Body of pancreas (tissue), 4 donors: ENCODE measurements at regions not wholly inside any gene's neighbourhood (a gene's known extent, or its start where the extent isn't known, plus 50 kb on each side); places are given as distances from the start of the nearest gene placed in this dataset.

Source experiments
- ATAC-seq: fragments of 150-250 bp; one replicate; pipeline ENCODE4 v1.9.1; 2016
- DNase-seq, 4 donors: peaks; one replicate each; pipeline ENCODE4 v3.0.0-alpha.2; 2019
- H3K27ac ChIP-seq, 4 donors: fragments of 200-600 bp; sonication (generic); 1 replicate in 3 of 4; 2 replicates in 1 of 4; pipeline versions ENCODE4 v1.5.1 to v1.6.1; 2016 to 2019; ENCODE audit warnings: mild to moderate bottlenecking in 1 of 4, mixed read lengths in 1 of 4, moderate library complexity in 1 of 4
- H3K27me3 ChIP-seq, 2 donors: fragments of 200-600 bp; sonication (generic); one replicate each; pipeline ENCODE4 v1.6.0; 2016; ENCODE audit warnings: mild to moderate bottlenecking in 1 of 2
- H3K36me3 ChIP-seq, 2 donors: fragments of 200-600 bp; sonication (generic); replicated peaks in 1 of 2; 2 replicates each; pipeline ENCODE4 v1.5.1; 2016; ENCODE audit warnings: low read depth in 2 of 2; ENCODE audit not compliant: insufficient read depth in 1 of 2
- H3K4me1 ChIP-seq: fragments of 200-600 bp; sonication (generic); one replicate; pipeline ENCODE4 v1.6.0; 2016
- H3K4me3 ChIP-seq, 2 donors: fragments of 200-600 bp; sonication (generic); 1 replicate in 1 of 2; 2 replicates in 1 of 2; pipeline ENCODE4 v1.5.1; 2016 to 2019
- H3K9me3 ChIP-seq, 3 donors: fragments of 200-600 bp; sonication (generic); 1 replicate in 2 of 3; 2 replicates in 1 of 3; pipeline ENCODE4 v1.5.1; 2016
- POLR2A ChIP-seq, 3 donors: fragments of 450-650 bp; IDR thresholded peaks; one replicate each; pipeline ENCODE4 v1.6.1; 2016; ENCODE audit warnings: antibody characterized with exemption in 3 of 3, mild to moderate bottlenecking in 2 of 3
- WGBS, 2 donors: methylation state at CpG; one replicate each; pipeline ENCODE4 v1.1.5; 2017; 5-methylcytosine and 5-hydroxymethylcytosine counted together
- intact Hi-C: fragments of 100-400 bp; cut with DNase I; formaldehyde crosslinking; loops from one replicate; pipeline ENCODE4 v1.15.1; 2023
- TF ChIP-seq, protein P1 (sequence below), 7 experiments: fragments of 450-650 bp in 4 of 7; fragments of 200-600 bp in 3 of 7; sonication (generic) in 3 of 7; IDR thresholded peaks; one replicate each; pipeline ENCODE4 v1.5.1; 2016 to 2019; ENCODE audit warnings: antibody characterized with exemption in 7 of 7

DNA sequence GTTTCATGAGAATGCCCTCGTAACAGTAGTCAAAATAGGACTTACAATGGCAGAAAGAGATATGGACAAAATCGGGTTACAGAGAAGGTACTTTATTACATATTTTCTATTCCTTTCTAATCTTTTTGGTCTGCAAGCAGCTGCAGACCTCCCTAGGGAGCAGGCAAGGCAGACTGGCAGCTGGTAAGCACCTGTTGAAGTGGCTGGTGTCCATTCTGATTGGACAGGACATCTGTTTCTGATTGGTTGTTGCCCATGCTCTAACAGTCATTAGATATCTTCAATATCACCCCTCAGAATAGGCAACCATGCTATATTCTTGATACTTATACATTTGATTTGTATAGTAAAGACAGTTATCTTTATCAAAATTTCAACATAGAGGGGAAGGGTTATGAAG, 606.3 kb downstream of the KCNJ2 start:
- no peaks in the 10 kb centered on the region for H3K27me3 ChIP-seq
- DNase-seq = no peak
- no peak overlapping the region for H3K4me3 ChIP-seq
- no peak overlapping the region for H3K27ac ChIP-seq
- no peak for TF ChIP-seq POLR2A (IDR thresholded peaks at IDR 0.05)
- TF ChIP-seq, protein P1, sequence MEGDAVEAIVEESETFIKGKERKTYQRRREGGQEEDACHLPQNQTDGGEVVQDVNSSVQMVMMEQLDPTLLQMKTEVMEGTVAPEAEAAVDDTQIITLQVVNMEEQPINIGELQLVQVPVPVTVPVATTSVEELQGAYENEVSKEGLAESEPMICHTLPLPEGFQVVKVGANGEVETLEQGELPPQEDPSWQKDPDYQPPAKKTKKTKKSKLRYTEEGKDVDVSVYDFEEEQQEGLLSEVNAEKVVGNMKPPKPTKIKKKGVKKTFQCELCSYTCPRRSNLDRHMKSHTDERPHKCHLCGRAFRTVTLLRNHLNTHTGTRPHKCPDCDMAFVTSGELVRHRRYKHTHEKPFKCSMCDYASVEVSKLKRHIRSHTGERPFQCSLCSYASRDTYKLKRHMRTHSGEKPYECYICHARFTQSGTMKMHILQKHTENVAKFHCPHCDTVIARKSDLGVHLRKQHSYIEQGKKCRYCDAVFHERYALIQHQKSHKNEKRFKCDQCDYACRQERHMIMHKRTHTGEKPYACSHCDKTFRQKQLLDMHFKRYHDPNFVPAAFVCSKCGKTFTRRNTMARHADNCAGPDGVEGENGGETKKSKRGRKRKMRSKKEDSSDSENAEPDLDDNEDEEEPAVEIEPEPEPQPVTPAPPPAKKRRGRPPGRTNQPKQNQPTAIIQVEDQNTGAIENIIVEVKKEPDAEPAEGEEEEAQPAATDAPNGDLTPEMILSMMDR (IDR thresholded peaks at IDR 0.05) = no peak
- H3K9me3 ChIP-seq = no peaks in the 10 kb centered on the region
- intact Hi-C loops = no loop called here
- H3K4me1 ChIP-seq = no peaks in the 10 kb centered on the region
- H3K36me3 ChIP-seq = no peaks in the 10 kb centered on the region
- no peak for ATAC-seq
- WGBS, 2 donors = 47 to 48% methylated on average over 2 of the region's 2 CpGs

DNA sequence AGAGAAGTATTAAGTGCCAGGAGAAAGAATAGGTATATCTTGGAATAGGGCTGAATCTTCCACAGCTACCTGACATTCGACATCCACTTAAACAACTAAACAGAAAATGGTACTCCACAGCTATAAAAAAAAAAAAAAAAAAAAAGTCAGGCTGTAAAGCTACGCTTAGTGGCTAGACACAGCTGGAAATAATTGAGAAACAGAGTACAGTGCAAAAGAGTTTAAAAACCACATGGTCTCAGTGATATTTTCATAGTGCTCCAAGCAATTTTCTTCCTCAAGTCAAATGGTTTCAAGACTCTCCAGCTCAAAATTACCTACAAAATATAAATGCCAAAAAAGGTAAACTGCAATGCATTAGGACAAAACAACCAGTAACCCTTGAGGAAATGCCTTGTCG, 607.1 kb downstream of the KCNJ2 start:
- no peaks in the 10 kb centered on the region for H3K36me3 ChIP-seq
- no peak for DNase-seq
- no peaks in the 10 kb centered on the region for H3K27me3 ChIP-seq
- 63 to 71% methylated on average over 3 of the region's 3 CpGs for WGBS, 2 donors
- no peaks in the 10 kb centered on the region for H3K4me1 ChIP-seq
- no peak for ATAC-seq
- intact Hi-C loops = no loop called here
- TF ChIP-seq POLR2A (IDR thresholded peaks at IDR 0.05) = no peak
- TF ChIP-seq, protein P1 (IDR thresholded peaks at IDR 0.05) = no peak
- H3K4me3 ChIP-seq = no peak overlapping the region
- no peak overlapping the region for H3K27ac ChIP-seq
- no peaks in the 10 kb centered on the region for H3K9me3 ChIP-seq

DNA sequence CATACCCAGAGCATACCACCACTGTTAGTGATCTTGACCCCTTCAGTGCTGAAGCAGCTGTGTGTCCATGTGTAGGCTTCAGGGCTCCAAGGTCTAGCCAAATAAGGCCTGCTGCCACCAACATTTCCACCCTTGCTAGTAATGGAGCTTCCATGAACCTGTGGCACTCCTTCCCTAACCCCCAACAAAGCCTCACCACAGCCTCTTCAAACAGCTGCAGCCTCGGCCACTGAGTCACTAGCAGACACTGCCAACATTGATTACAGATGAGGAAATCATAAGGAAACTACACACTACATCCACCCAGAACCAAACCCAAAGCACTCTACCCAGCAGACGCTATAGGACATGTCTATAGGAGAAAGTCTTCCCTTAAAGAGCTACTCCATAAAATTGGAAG, 610.7 kb downstream of the KCNJ2 start:
- Histone ChIP-seq H3K27me3 (no peaks in the 10 kb centered on the region), H3K4me1 (no peaks in the 10 kb centered on the region), H3K27ac (no peak overlapping the region), H3K4me3 (no peak overlapping the region), H3K36me3 (no peaks in the 10 kb centered on the region), H3K9me3 (no peaks in the 10 kb centered on the region)
- intact Hi-C loops = no loop called here
- WGBS, 2 donors = 75% methylated on average over 2 of the region's 2 CpGs
- TF ChIP-seq, protein P1 (IDR thresholded peaks at IDR 0.05) = no peak
- no peak for TF ChIP-seq POLR2A (IDR thresholded peaks at IDR 0.05)
- no peak for ATAC-seq
- DNase-seq = no peak

DNA sequence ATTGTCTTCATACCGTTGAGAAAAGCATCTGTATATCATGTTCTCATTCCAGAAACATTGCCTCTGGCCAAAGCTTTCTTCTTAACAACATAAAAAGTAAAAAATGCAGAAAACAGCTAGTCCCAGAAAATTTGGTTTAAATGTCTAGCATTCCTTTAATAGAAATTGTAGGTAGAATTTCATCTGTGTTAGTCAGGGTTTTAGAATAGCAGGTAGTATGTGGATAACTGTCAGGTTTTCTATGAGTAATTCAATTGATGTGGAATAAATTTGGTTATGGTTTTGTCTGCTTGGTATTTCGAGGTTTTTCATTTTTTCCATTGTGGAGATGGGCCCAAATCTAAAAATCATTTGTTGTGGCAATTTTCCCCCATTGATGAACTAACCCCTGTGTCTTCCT, 616.7 kb downstream of the KCNJ2 start:
- no peaks in the 10 kb centered on the region for H3K4me1 ChIP-seq
- DNase-seq (no peak), ATAC-seq (no peak)
- no peaks in the 10 kb centered on the region for H3K27me3 ChIP-seq
- H3K36me3 ChIP-seq = no peaks in the 10 kb centered on the region
- 54 to 62% methylated on average over 2 of the region's 2 CpGs for WGBS, 2 donors
- intact Hi-C loops = no loop called here
- no peak overlapping the region for H3K27ac ChIP-seq
- no peak overlapping the region for H3K4me3 ChIP-seq
- no peaks in the 10 kb centered on the region for H3K9me3 ChIP-seq
- TF ChIP-seq POLR2A (IDR thresholded peaks at IDR 0.05) = no peak
- TF ChIP-seq, protein P1 (IDR thresholded peaks at IDR 0.05) = no peak

DNA sequence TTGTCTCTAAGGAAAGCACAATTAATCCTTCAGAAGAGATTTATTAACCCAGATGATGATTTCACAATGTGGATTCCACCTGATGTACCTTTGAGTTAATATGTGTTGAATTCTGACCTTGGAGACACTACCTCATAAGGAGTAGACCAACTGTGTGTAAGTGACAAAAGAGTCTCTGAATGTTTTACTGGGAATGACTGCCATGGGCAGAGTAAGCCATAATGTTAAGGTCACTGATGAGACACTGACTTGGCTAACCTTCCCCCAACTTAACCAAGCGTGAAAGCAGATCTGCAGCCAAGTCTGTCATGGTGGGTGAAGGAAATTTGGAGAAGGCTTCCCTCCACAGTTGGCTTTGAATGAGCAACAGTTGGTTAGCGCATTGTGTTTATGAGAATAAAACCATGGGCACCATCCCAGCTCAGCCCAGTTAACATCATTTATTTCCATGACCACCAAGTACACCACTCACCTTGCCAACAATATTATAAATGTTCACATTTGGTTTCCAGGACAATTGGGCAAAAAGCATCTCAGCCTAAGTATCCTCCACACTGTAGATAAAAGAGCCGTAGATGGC, 618.5 kb downstream of the KCNJ2 start:
- no peaks in the 10 kb centered on the region for H3K9me3 ChIP-seq
- no peak for TF ChIP-seq POLR2A (IDR thresholded peaks at IDR 0.05)
- TF ChIP-seq, protein P1 (IDR thresholded peaks at IDR 0.05) = no peak
- ATAC-seq (no peak), DNase-seq (no peak)
- no peak overlapping the region for H3K4me3 ChIP-seq
- H3K4me1 ChIP-seq = no peaks in the 10 kb centered on the region
- intact Hi-C loops = no loop called here
- WGBS, 2 donors = 78 to 87% methylated on average over 3 of the region's 3 CpGs
- no peak overlapping the region for H3K27ac ChIP-seq
- H3K36me3 ChIP-seq = no peaks in the 10 kb centered on the region
- no peaks in the 10 kb centered on the region for H3K27me3 ChIP-seq
